Renal cortical epithelial cell (primary cell): ENCODE measurements at regions not wholly inside any gene's neighbourhood (a gene's known extent, or its start where the extent isn't known, plus 50 kb on each side); places are given as distances from the start of the nearest gene placed in this dataset.

Experiments used
- DNase-seq: peaks from one replicate; pipeline ENCODE4 v3.0.0-alpha.2; 2011; ENCODE audit warnings: low read depth

GRCh38 chr7:22587322-22587721 is 87.3 kb upstream of the STEAP1B start:
- peak; percentile 87 for DNase-seq

GRCh38 chr7:22586786-22587140 is 86.8 kb upstream of the STEAP1B start:
- peak; percentile 83 for DNase-seq

DNA sequence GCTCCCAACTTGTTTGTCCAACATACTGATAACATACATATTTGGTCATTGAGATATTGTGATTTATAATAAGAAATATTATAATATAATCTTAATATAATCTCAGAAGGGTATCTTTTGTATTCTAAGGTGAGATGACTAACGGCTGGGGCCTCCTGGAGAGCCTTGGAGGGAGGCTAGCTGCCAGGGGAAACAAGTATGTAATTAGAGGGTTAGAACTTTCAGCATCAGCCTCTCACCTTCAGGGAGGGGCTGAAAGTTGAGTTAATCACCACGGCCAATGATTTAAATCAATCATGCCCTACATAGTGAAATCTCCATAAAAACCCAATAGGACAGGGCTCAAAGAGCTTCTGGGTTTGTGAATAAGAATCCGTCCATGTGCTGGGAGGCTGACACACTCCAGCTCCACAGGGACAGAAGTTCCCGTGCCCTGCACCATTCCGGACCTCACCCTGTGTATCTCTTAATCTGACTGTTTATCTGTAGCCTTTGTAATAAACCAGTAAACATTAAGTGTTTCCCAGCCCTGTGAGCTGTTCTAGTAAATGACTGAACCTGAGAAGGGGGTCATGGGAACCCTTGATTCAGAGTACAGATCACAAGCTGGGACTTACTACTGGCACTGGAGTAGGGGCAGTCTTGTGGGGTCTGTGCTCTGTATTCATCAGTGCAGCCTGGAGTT is 86.3 kb upstream of the STEAP1B start:
- DNase-seq: peak; percentile 85

- DNase-seq: no peak
These were observed 84.2 kb upstream of the STEAP1B start for GRCh38 chr7:22584179-22584578.

DNA sequence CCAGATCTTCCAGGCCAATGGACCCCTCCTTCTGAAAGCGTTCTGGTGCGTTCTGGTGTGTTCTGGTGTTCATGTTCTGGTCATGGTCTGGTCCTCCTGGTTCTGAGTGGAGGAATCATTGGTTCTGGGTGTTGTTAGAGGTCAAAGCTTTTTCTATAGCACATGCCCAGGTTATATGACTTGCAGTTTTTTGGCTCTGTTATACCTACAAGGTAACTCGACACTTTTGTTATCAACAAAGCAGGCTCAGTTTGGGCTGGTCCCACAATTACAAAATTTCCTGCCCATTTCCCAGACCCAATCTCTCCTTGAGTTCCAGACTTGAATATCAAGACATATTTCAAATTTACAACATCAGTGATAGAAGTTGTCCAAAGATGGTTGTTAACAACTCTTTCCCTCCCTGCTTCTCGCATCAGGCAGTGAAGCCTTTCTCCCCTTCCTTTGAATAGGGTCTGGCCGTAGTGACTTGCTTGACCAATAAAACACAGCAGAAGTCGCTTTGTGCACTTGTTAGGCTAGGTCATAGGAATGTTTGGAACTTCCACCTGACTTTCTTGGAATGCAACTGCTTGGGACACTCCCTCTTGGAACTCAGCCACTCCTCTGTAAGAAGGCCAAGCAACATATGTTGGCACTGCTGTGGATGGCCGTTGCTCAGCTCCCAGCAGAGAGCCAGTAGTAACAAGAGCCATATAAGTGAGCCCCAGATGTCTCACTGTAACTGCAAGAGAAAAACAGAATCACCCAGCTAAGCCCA is 83.1 kb upstream of the STEAP1B start:
- peak; percentile 100 for DNase-seq

DNA sequence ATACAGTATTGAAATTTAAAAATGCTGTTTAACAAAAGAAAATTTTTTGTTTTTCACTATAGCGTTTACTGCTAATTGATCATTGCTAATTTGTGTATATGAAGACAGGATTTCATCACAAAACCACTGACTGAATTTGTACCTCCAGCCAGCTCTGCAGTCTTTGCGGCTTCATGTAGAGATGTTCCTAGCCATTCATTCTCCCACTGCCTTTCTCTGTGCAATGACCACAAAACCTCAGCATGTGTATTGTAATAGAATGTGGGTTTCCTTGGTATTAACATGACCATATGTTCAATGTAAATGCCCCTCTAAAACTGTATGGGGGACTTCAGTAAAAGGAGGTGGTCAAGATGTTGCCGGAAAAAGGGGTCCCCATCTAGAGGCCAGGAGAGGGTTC is 81.1 kb upstream of the STEAP1B start:
- DNase-seq: no peak

DNA sequence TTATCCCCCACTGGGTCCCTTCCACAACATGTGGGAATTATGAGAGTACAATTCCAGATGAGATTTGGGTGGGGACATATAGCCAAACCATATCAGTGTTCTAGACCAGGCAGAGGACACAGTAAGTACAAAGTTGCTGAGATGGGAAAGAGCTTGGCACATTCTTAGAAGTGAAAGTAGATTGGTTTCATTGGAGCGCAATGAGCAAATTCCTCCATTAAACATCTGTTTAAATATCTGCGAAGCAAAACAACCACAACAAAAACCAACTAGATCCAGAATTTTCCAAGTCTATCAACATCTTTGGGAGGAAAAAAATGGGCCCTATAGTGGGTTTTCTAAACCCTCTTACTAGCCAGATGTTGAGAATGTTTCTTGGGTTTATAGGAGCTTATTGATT is 80.0 kb upstream of the STEAP1B start:
- no peak for DNase-seq

- DNase-seq: peak; percentile 95
These were observed 78.2 kb upstream of the STEAP1B start for GRCh38 chr7:22578007-22578733.

DNA sequence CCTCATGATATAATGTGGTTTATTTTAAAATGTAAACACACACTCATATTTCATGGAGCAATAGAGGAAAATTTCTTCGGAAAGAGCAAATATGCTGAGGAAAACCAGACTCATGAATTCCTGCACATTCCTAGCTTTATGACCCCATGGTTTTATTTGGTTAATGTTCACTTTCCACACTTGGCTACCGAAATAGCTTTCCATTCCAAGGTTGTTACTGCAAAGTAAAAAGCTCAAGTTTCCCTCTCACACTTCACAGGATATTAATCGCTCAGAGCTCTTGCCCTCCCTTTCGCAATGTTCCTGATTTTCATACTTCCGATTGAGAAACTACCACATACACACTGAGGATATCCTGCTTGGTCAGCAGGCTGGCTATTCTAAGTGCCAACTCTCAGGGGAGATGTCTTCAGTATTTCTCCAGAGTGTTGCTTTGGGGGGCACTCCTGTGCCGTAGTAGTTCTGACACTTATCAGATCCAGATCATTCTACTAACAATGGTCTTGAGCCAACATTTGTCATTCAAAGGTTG is 77.5 kb upstream of the STEAP1B start:
- peak; percentile 100 for DNase-seq

- no peak for DNase-seq
These were observed 76.9 kb upstream of the STEAP1B start for GRCh38 chr7:22576612-22577469.

DNA sequence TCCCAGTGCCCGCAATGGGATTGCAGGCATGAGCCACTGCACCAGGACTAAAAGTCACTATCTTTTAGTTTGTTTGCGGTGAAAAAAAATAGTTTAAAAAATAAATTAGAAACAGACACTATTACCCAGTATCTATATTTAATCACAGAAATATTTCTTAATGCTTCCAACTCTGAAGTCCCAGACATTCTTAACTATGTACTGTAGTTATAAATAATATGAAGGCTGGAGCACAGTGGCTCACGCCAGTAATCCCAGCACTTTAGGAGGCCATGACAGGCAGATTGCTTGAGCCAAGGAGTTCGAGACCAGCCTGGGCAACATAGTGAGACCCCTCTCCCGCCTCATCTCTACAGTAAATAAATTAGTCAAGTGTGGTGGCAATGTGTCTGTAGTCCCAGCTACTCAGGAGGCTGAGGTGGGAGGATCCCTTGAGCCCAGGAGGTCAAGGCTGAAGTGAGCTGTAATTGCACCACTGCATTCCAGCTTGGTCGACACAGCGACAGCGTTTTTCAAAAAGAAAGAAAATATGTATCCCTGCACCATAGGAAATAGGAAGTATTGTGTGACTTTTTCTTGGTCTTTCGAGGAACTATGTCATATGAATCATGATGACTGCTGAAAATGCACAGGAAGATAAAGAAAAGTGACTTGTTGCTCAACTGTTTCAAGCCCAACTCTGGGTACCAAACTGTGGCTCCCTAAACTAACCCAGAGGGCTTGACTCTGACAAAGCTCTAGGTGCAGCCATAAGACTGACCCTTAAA is 74.9 kb upstream of the STEAP1B start:
- no peak for DNase-seq

DNA sequence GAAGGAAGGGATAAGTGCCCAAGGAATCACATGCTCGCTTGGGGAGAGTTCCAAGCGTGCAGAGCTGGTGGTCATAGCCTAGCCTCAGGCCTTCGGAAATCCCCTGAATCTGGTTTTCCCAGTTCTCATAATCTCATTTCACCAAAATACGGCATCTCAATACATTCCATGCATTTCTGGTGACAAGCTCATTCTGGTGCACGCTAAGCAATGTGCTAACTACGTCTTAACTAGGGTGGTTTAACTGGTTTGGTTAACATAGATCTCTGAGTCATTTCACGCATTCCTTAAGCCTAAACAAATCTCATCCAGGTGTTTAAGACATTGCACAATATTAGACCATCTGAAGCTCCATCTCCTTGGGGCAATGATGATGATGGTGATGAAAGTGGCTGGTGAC is 72.9 kb upstream of the STEAP1B start:
- DNase-seq: peak; percentile 100

DNA sequence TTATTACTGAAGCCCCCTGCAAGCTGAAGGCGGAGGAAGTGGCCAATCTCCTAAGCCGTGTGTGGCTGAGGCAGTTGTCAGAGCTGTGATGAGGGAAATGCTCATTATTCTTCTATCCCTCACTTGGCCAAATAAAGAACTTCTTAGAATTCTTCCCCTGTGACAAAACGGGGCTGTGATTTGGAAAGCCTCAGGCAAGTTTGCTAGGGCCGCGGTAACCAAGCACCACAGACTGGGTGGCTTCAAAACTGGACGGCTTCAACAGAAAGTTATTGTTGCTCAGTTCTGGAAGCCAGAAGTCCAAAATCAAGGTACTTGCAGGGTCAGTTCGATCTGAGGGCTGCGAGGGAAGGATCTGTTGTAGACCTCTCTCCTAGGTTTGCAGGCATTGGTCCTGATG is 72.3 kb upstream of the STEAP1B start:
- DNase-seq: peak; percentile 46

DNA sequence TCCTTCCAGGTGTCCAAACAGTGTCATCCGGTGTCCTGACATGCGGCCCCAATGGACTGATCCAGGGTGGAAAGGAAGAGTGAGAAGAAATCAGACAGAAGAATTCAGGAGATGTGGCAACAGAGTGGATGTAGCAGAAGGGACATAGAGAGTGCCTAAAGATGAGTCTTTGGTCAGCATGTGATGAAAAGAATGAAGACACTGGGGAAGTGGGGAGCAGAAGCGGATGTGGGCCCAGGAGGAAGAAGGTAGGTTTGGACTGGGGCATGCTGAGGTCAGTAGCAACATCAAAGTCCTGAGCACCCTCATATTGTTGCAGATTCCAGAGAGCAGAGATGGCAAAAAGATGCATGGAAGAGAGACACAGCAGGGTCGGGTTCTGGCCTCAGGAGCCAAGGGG is 71.8 kb upstream of the STEAP1B start:
- no peak for DNase-seq

DNA sequence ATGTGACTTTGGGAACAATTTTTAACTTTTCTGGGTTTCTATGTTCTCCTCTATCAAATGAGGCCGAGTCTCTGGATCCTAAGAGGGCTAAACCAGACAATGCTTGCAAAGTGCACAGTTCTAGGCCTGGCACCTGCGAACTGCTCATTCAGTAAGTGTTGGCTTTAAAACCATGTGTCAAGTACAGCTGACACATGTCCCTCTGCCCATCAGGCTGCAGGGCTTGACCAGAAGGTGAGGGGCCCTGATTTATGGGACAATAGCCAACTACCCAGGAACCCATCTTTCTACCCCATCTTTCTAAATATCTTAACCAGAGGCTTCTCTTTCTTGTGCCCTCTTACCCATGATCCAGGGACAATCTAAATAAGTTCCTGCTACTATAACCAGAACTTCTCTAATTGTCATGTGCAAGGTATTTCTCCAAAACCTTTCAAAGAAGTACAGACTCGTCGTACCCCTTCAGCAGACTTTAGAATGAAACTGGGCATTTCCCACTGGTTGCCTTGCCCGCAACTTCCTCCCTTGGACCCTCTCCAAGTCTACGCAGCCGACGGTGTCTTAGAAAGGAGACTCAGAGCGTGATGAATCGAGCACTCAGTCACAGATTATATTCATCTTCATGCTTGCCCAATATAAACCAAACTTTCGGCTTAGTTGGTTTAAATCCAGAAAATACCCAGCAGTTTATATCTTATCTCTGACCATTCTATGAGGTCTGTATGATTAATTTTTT is 69.8 kb upstream of the STEAP1B start:
- no peak for DNase-seq

- DNase-seq: peak; percentile 74
These were observed 66.6 kb upstream of the STEAP1B start for GRCh38 chr7:22566592-22566991.

DNA sequence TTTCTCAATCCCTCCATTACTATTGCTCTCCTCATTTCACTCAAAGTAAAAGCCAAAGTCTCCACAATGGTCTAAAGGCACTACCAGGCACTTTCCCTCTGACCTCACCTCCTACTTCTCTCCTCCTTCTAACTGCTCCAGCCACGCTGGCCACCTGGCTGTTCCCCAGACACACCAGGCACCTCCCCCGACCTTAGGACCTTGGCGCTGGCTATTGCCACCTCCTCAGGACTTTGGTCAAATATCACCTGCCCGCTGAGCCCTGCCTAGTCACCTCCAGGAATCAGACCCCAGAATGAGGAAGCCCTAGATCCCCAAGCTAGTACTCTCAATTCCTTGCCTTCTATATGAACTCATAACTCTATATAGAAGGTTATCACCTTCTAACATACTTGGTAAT is 66.2 kb upstream of the STEAP1B start:
- DNase-seq: no peak

DNA sequence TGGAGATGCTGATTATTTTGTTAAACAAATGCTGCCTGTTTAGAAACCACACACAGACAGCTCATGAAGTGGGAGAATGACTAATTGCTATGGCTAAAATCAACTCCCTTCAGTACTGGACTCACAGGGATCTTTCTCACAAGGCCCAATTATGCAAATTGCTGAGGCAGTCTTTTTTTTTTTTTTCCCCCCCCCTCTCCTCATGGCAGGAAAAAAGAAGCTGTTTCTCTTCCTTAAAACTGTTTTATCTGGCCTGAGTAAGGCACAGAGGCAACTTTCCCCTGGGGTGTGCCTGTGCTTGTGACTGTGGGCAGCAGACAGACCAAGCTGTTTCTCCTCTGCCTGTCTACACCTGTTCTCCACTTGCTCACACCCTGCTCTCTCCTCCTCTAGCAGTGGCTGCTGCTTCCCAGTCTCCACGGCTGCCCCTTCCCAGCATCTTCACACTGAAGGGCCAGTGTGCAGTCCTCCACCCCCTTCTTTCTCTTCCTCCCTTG is 65.4 kb upstream of the STEAP1B start:
- DNase-seq: peak; percentile 96

- DNase-seq: peak; percentile 96
These were observed 64.6 kb upstream of the STEAP1B start for GRCh38 chr7:22564511-22565045.
